Activated CD8-positive, alpha-beta T cell treated with anti-CD3 and anti-CD28 coated beads, Interleukin-2, amount 10 ng/mL, durations not matched to agents 7 days and 5 days (primary cell): ENCODE measurements at regions not wholly inside any gene's neighbourhood (a gene's known extent, or its start where the extent isn't known, plus 50 kb on each side); places are given as distances from the start of the nearest gene placed in this dataset.

Experiments
- ATAC-seq: fragments of 150-1000 bp; cut with Tn5 transposase; one replicate; pipeline ENCODE4 v1.10.0; 2021; ENCODE audit warnings: moderate library complexity
- CTCF ChIA-PET: fragments of 350-600 bp; sonication (Branson Sonifier 250); formaldehyde crosslinking; loops from one replicate; lab custom pipeline; 2021; ENCODE audit warnings: antibody characterized with exemption; lab: Charles Lee
- POLR2A ChIA-PET: fragments of 350-600 bp; sonication (Branson Sonifier 250); formaldehyde crosslinking; loops from one replicate; lab custom pipeline; 2021; ENCODE audit warnings: antibody characterized with exemption; lab: Charles Lee
- DNase-seq: peaks from one replicate; pipeline ENCODE4 v3.0.0-alpha.2; 2020
- H3K27ac Mint-ChIP-seq: one replicate; pipeline ENCODE4 v1.8.0; 2021; ENCODE audit warnings: mild to moderate bottlenecking, mixed read lengths
- H3K27me3 Mint-ChIP-seq: one replicate; pipeline ENCODE4 v1.8.0; 2021; ENCODE audit warnings: low read depth, mixed read lengths
- H3K36me3 Mint-ChIP-seq: one replicate; pipeline ENCODE4 v1.8.0; 2021; ENCODE audit warnings: low read depth, mixed read lengths
- H3K4me1 Mint-ChIP-seq: one replicate; pipeline ENCODE4 v1.8.0; 2021; ENCODE audit warnings: low read depth, mixed read lengths
- H3K4me3 Mint-ChIP-seq: one replicate; pipeline ENCODE4 v1.8.0; 2021; ENCODE audit warnings: mild to moderate bottlenecking, mixed read lengths
- H3K9me3 Mint-ChIP-seq: one replicate; pipeline ENCODE4 v1.8.0; 2022; ENCODE audit warnings: mixed read lengths; ENCODE audit not compliant: insufficient read depth

DNA sequence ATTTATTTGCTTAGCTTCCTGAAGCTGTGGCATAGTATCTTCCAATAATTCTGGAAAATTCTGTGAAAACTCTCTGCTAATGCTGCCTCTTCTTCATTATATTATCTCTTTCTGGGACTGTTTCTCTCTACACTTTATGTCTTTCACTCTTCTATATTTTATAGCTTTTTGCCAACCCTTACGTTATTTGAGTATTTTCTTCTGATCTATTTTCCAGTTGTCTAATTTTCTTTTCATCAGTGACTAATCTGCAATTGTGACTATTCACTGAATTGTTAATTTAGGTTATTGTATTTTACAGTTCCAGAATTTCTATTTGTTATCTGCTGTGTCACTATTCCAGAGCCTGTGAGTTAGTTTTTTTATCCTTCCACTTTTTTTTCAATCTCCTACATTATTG, 273.4 kb upstream of the PHYHIPL start:
- no peak for ATAC-seq
- Mint-ChIP-seq H3K27me3 (no peaks in the 10 kb centered on the region), H3K9me3 (no peaks in the 10 kb centered on the region), H3K4me3 (no peak overlapping the region), H3K4me1 (no peaks in the 10 kb centered on the region), H3K36me3 (no peaks in the 10 kb centered on the region), H3K27ac (no peak overlapping the region)
- ChIA-PET CTCF (no interaction called here), POLR2A (no interaction called here)
- no peak for DNase-seq

DNA sequence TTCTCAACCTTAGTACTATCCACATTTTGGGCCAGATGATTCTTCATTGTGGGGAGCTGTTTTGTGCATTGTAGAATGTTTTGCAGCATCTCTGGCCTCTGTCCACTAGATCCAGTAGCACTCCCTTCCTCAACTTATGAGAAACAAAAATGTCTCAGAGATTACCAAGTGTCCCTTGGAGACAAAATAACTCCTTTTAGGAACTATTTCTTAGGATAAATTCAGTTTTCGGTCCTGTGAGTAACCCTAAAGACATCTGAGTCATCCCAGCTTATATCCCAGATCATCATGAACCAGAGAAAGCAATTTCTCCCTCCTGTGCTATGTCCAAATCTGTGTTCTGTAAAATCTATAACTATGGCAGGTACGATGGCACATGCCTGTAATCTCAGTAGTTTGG, 266.6 kb upstream of the PHYHIPL start:
- no peak for DNase-seq
- POLR2A ChIA-PET, result no interaction called here

GRCh38 chr10:58913717-58914116, 262.7 kb upstream of the PHYHIPL start:
- DNase-seq, result no peak
- POLR2A ChIA-PET, result no interaction called here

More for the DNA sequence above, 266.6 kb upstream of the PHYHIPL start:
- CTCF ChIA-PET, result no interaction called here
- no peaks in the 10 kb centered on the region for H3K4me1 Mint-ChIP-seq
- no peaks in the 10 kb centered on the region for H3K27me3 Mint-ChIP-seq
- no peak overlapping the region for H3K4me3 Mint-ChIP-seq
- no peak for ATAC-seq
- H3K36me3 Mint-ChIP-seq, result no peaks in the 10 kb centered on the region
- H3K27ac Mint-ChIP-seq, result no peak overlapping the region
- H3K9me3 Mint-ChIP-seq, result no peaks in the 10 kb centered on the region

GRCh38 chr10:58918887-58919286, 257.6 kb upstream of the PHYHIPL start:
- Mint-ChIP-seq H3K27ac (no peak overlapping the region), H3K36me3 (no peaks in the 10 kb centered on the region), H3K27me3 (no peaks in the 10 kb centered on the region), H3K4me1 (no peaks in the 10 kb centered on the region), H3K4me3 (no peak overlapping the region), H3K9me3 (no peaks in the 10 kb centered on the region)
- DNase-seq (no peak), ATAC-seq (no peak)
- ChIA-PET POLR2A (no interaction called here), CTCF (no interaction called here)

More at GRCh38 chr10:58913717-58914116, 262.7 kb upstream of the PHYHIPL start:
- Mint-ChIP-seq H3K27me3 (no peaks in the 10 kb centered on the region), H3K4me1 (no peaks in the 10 kb centered on the region), H3K9me3 (no peaks in the 10 kb centered on the region), H3K4me3 (no peak overlapping the region), H3K27ac (no peak overlapping the region), H3K36me3 (no peaks in the 10 kb centered on the region)
- CTCF ChIA-PET, result no interaction called here
- no peak for ATAC-seq

DNA sequence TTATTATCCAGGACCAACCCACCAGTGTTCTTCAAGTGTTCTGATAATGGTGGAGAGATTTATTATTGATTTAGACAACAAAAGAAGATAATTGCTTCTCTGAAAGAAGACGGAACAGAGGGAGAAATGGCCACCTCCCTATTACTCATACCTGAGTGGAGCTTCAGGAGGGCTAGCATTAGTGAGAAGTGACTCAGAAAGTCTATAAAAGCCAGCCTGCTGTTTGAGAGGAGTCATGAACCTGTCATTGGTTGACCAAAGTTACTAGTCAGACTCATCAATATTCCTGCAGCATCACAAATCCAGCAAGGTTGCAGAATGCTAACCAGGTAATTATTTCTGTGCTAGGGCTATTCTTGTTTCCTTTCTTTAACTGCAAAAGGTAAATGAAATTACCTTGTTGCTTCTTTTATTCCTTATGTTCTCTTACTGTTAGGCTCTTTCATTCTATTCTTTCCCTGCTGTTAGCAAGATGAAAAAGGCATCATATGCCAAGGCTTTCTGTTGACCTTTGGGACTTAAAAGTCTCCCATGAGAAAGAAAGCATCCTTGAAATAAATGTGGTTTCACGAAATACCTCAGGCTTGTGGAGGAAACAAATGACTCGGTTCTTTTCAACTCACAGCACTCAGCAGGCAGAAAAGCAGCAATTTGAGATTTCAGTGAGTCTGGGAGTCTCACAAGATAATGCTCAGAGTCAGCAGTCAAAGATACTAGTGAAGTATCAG, 256.4 kb upstream of the PHYHIPL start:
- no peaks in the 10 kb centered on the region for H3K27me3 Mint-ChIP-seq
- no peaks in the 10 kb centered on the region for H3K4me1 Mint-ChIP-seq
- no peaks in the 10 kb centered on the region for H3K9me3 Mint-ChIP-seq
- ChIA-PET CTCF (no interaction called here), POLR2A (no interaction called here)
- ATAC-seq (no peak), DNase-seq (no peak)
- no peak overlapping the region for H3K27ac Mint-ChIP-seq
- no peak overlapping the region for H3K4me3 Mint-ChIP-seq
- H3K36me3 Mint-ChIP-seq, result no peaks in the 10 kb centered on the region

- CTCF ChIA-PET, result no interaction called here
- Mint-ChIP-seq H3K27me3 (no peaks in the 10 kb centered on the region), H3K9me3 (no peaks in the 10 kb centered on the region), H3K27ac (no peak overlapping the region), H3K4me1 (no peaks in the 10 kb centered on the region), H3K36me3 (no peaks in the 10 kb centered on the region), H3K4me3 (no peak overlapping the region)
- POLR2A ChIA-PET, result no interaction called here
- ATAC-seq, result no peak
- DNase-seq, result no peak
These were observed 255.8 kb upstream of the PHYHIPL start for GRCh38 chr10:58920655-58921003.

DNA sequence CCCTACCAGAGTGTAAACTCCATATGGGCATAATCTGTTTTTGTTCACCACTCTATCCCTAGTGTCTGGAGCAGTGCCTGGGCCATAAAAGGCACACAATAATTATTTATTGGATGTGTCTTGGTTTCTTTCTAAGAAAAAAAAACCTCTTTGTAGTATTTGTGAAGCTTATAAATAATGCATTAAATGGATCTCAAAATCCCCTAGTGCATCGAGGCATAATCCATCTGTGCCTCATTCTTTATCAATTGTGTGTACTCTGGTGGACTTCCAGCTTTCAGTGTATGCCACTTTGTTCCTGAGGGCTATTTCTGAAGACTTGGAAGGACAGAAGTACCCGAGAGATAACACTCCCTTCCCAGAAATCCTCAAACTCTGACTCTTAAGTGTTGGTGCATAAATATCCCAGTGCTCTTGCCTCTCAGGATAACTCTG, 255.0 kb upstream of the PHYHIPL start:
- Mint-ChIP-seq H3K4me1 (no peaks in the 10 kb centered on the region), H3K27me3 (no peaks in the 10 kb centered on the region), H3K4me3 (no peak overlapping the region), H3K9me3 (no peaks in the 10 kb centered on the region), H3K27ac (no peak overlapping the region), H3K36me3 (no peaks in the 10 kb centered on the region)
- ChIA-PET CTCF (no interaction called here), POLR2A (no interaction called here)
- ATAC-seq (no peak), DNase-seq (no peak)

DNA sequence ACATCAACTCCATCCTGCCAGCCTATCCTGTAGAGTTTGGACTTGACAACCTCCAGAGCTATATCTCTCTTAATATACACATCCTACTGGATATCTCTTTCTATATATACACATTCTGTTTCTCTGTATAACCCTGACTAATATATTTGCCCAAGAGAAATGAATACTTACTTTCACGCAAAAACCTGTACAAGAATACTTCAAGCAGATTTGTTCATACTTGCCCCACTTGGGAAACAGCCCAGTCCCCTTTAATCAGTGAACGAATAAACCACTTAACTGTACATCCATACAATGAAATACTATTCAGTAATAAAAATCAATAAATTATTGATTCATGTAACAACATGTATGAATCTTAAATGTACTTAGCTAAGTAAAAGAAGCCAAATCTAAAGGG, 251.1 kb upstream of the PHYHIPL start:
- Mint-ChIP-seq H3K4me3 (no peak overlapping the region), H3K36me3 (no peaks in the 10 kb centered on the region), H3K27ac (no peak overlapping the region), H3K27me3 (no peaks in the 10 kb centered on the region), H3K9me3 (no peaks in the 10 kb centered on the region), H3K4me1 (no peaks in the 10 kb centered on the region)
- POLR2A ChIA-PET, result no interaction called here
- no peak for DNase-seq
- CTCF ChIA-PET, result no interaction called here
- ATAC-seq, result no peak

DNA sequence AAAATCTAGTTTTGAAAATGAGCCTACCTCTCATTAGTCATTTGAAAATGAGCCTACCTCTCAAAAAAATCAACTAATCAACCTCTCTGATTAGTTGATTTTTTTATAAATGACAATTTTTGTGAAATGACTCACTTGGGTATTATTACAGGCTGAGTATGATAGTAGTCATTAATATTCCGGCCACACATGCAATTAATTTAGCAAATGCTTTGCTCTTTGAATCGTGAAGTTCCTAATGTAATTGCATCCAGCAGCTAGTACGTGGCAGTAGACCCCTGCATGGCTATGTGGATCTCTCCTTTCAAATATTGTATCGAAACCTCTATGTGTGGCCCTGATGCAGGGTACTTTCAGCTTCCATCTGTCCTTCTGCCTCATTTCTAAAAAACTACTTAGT, 245.9 kb upstream of the PHYHIPL start:
- Mint-ChIP-seq H3K9me3 (no peaks in the 10 kb centered on the region), H3K4me1 (no peaks in the 10 kb centered on the region), H3K36me3 (no peaks in the 10 kb centered on the region), H3K27ac (no peak overlapping the region), H3K4me3 (no peak overlapping the region), H3K27me3 (no peaks in the 10 kb centered on the region)
- ChIA-PET POLR2A (no interaction called here), CTCF (no interaction called here)
- DNase-seq, result no peak
- ATAC-seq, result no peak

DNA sequence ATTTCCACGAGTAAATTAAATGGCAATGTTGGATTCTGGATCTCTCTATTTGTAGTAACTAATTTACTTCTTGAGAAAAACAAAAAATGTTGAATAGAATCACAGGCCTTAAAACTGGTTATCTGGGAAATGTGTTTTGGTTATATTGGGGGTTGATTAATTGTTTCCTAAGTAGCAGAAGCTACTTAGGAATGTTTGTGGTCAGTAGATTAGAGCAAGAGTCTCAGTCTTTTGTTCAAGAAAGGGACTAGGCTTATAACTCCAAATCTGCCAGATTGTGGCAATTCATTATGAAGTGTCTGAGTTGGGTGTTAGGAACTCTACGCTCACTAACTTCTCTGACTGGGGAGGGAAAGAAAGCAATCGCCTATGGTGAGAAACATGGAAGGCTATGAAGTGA, 244.3 kb upstream of the PHYHIPL start:
- Mint-ChIP-seq H3K27ac (no peak overlapping the region), H3K4me1 (no peaks in the 10 kb centered on the region), H3K4me3 (no peak overlapping the region), H3K36me3 (no peaks in the 10 kb centered on the region), H3K27me3 (no peaks in the 10 kb centered on the region), H3K9me3 (no peaks in the 10 kb centered on the region)
- no peak for ATAC-seq
- POLR2A ChIA-PET, result no interaction called here
- CTCF ChIA-PET, result no interaction called here
- DNase-seq, result no peak

- Mint-ChIP-seq H3K9me3 (no peaks in the 10 kb centered on the region), H3K27ac (no peak overlapping the region), H3K4me1 (no peaks in the 10 kb centered on the region), H3K36me3 (no peaks in the 10 kb centered on the region), H3K27me3 (no peaks in the 10 kb centered on the region), H3K4me3 (no peak overlapping the region)
- ChIA-PET CTCF (no interaction called here), POLR2A (no interaction called here)
- ATAC-seq (no peak), DNase-seq (no peak)
These were observed 243.7 kb upstream of the PHYHIPL start for GRCh38 chr10:58932577-58933314.

GRCh38 chr10:58936364-58936763, 240.1 kb upstream of the PHYHIPL start:
- no peaks in the 10 kb centered on the region for H3K9me3 Mint-ChIP-seq
- H3K27me3 Mint-ChIP-seq, result no peaks in the 10 kb centered on the region
- POLR2A ChIA-PET, result interaction anchor here (0.8 kb wide), 1 partner anchor 15 kb away, joined by 3 read pairs; no protein-coding TSS in a partner anchor
- H3K4me1 Mint-ChIP-seq, result no peaks in the 10 kb centered on the region
- no peak overlapping the region for H3K4me3 Mint-ChIP-seq
- CTCF ChIA-PET, result interaction anchor here (1.3 kb wide), 1 partner anchor 15 kb away, joined by 4 read pairs; no protein-coding TSS in a partner anchor
- no peaks in the 10 kb centered on the region for H3K36me3 Mint-ChIP-seq
- ATAC-seq (no peak), DNase-seq (no peak)
- no peak overlapping the region for H3K27ac Mint-ChIP-seq
